ENCODE measurements at regions not wholly inside any gene's neighbourhood (a gene's known extent, or its start where the extent isn't known, plus 50 kb on each side); places are given as distances from the start of the nearest gene placed in this dataset.
A peak's percentile ranks its signal among the peaks of the same experiment; 100 is the strongest.
"Not testable (repeated sequence)": the region's sequence is repeated elsewhere in the genome, so short reads cannot be mapped to it uniquely, and the experiment has no call there.

DNA sequence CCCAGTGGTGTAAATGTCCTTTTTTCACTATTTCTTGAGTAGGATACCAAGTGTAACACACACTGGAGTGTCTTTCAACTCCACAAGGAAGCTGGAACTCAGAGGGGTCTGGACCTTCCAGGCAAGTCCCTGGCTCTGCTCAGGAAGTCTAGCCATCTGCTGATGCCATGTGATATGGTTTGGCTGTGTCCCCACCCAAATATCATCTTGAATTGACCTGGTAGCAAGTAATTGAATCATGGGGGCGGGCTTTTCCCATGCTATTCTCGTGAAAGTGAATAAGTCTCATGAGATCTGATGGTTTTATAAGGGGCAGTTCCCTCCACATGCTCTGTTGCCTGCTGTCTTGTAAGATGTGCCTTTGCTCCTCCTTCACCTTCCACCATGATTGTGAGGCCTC is 99.4 kb upstream of the CDC42EP3 start:
- DNase-seq (ENCODE audit: low read depth, low spot score) = no peak
- H3K4me3 ChIP-seq (ENCODE audit: low read depth, low read length) = no peak overlapping the region
- TF ChIP-seq, protein P1, sequence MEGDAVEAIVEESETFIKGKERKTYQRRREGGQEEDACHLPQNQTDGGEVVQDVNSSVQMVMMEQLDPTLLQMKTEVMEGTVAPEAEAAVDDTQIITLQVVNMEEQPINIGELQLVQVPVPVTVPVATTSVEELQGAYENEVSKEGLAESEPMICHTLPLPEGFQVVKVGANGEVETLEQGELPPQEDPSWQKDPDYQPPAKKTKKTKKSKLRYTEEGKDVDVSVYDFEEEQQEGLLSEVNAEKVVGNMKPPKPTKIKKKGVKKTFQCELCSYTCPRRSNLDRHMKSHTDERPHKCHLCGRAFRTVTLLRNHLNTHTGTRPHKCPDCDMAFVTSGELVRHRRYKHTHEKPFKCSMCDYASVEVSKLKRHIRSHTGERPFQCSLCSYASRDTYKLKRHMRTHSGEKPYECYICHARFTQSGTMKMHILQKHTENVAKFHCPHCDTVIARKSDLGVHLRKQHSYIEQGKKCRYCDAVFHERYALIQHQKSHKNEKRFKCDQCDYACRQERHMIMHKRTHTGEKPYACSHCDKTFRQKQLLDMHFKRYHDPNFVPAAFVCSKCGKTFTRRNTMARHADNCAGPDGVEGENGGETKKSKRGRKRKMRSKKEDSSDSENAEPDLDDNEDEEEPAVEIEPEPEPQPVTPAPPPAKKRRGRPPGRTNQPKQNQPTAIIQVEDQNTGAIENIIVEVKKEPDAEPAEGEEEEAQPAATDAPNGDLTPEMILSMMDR (IDR thresholded peaks at IDR 0.05; ENCODE audit: low read depth, low read length) = no peak
- in situ Hi-C loops (cut with HindIII; ENCODE audit: low sequenced_read_pairs) = no loop called here

DNA sequence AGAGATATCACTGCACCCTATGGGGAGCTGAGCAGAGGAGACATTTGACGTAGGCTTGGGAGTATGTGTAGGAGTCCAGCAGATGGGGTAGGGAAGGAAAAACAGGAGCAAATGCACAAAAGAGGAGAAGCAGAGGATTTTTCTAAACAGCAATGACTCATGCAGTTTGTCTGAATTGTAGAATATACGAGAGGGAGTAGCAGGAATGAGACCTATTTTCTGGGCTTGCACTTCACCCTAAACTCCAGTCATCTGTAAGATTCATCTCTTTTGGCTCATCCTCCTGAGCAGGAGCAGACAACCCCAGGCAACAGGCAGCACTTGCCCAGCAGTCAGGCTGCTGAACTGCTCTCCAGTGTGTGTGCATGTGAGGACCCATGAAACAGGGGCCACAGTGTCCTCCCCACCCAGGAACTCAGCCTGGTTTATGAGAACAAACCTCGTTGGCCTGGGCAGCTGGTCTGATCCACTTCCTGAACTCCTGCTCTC is 100.2 kb upstream of the CDC42EP3 start:
- peak; percentile 38 for DNase-seq (ENCODE audit: low read depth, low spot score)
- no peak overlapping the region for H3K4me3 ChIP-seq (ENCODE audit: low read depth, low read length)
- TF ChIP-seq, protein P1 (IDR thresholded peaks at IDR 0.05; ENCODE audit: low read depth, low read length) = no peak
- in situ Hi-C loops (cut with HindIII; ENCODE audit: low sequenced_read_pairs) = no loop called here

DNA sequence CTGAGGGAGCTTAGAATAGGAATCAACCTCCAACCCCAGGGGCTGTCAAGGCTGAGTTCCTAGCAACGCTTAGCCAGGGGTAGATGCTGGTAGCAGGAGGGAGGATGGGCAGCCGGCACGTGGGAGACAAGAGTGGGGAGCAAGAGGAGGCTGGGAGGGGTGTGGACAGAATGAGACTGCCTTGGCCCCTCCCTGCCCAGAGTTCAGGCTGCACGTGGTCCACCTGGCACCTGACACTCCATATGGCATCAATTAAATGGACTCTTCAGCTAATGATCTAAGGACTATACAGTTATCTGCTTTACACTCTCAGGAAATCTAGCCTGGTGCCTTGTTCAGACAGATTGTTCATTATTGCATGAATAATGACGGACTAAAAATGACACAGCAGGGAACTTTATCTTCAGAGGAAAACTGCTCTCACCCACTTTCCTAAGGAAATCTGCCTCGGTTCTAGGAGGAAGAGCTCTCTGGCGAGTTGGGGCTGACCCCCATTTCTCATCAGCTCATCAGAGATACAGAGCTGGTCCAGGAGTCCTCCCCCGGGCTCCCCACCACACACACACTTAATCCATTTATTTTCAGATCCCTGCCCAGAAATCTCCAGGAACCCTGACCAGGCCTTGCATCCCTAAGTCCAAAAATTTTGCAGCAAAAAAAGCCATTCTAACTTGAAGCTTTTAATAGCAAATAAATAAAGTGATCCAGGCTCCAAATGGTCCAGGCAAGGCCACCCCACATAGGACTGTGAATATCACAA is 102.1 kb upstream of the CDC42EP3 start:
- in situ Hi-C loops (cut with HindIII; ENCODE audit: low sequenced_read_pairs) = no loop called here
- H3K4me3 ChIP-seq (ENCODE audit: low read depth, low read length) = no peak overlapping the region
- DNase-seq (ENCODE audit: low read depth, low spot score) = no peak
- TF ChIP-seq, protein P1 (IDR thresholded peaks at IDR 0.05; ENCODE audit: low read depth, low read length) = no peak

DNA sequence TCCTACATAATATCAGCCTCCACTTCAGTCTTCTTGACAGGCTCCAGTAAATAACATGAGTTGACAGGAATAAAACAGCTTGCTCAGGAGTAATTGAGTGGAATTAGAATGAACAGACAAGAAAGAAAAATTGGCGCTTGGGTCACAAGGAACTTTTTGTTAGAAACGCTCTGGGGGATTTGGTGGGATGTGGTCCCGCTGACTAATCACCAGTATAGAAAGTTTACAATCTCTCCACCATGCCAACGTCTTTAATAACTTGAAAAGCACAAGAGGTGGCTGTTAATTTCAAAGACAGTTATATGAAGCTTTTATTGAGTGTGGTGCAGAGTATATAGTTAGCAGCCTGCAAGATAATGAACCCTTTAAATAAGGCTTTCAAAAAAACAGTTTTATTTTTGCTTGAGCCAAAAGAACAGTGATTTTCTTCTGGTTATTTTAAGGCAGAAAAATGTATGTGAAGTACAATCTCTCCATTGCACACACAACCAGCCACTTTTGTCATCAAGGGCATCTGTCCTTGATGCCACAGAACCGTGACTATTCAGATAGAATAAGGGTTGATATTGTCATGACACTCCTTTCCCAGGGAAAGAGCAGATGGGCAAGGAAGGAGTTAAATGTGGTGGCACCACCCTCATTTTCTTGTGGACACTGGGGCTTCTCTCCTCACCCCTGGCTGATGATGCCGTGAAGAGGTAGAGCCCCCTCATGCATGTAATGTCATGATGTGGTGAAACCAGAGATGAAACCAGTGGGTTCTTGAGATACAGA is 102.9 kb upstream of the CDC42EP3 start:
- in situ Hi-C loops (cut with HindIII; ENCODE audit: low sequenced_read_pairs); DNase-seq (ENCODE audit: low read depth, low spot score); H3K4me3 ChIP-seq (ENCODE audit: low read depth, low read length): not testable (repeated sequence)

DNA sequence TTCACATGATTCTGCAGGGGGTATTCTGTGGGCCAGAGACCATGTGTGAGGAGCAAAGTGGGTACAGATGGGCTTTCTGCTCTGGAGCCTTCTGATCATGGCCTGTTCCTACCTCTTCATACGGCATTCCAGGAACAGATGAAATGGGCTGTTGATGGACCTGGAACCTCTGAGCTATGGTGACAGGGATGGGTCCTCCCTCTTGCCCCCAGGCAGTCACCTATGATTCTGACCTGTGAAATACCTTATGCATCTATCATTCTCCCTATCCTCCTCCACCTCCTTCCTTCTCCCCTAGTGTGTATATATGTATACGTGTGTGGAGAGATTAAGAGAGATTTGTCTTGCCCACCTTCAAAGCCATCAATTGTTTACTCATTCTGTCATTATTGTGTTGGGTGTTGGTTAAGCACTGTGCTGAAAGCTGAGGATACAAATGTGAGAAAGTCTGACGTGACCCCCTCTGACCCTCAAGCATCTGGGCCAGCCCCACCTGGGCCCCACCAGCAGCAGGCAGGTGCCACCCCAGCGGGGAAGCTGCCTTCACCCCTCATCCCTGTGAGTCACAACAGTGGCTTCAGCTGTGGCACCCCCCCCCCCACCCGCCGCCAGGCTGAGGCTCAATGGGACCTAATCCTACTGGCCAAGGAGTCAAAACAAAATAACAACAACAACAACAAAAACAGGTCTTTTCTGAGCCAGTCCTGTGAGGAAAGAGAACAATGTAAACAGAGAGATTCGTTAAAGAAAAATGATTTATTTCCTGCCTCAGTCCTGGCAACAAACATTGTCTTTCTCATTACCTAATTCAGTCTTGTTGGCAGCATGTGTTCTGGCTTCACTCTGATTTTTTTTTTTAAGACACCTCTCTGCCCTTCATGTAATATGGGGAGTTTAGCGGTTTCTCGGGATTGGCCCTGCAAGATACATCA is 103.8 kb upstream of the CDC42EP3 start:
- no peak for DNase-seq (ENCODE audit: low read depth, low spot score)
- TF ChIP-seq, protein P1 (IDR thresholded peaks at IDR 0.05; ENCODE audit: low read depth, low read length) = no peak
- in situ Hi-C loops (cut with HindIII; ENCODE audit: low sequenced_read_pairs) = no loop called here
- H3K4me3 ChIP-seq (ENCODE audit: low read depth, low read length) = no peak overlapping the region

DNA sequence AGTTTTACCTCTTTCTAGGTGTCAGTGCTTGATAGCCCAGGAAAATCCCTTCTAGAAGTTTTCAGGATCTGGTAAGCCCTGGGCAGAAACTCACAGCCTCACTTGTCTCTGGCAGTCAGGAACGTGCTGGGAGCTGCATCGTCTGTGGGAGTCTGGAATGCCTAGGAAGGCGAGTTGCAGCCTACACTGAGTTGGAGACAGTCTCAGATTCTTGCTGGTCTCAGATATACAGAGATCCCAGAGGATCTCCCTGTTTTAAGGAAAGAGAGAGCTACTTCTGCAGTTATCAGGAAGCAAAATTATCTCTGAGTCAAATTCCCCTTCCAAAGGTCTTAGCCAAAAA is 104.4 kb upstream of the CDC42EP3 start:
- TF ChIP-seq, protein P1 (IDR thresholded peaks at IDR 0.05; ENCODE audit: low read depth, low read length) = no peak
- no peak overlapping the region for H3K4me3 ChIP-seq (ENCODE audit: low read depth, low read length)
- DNase-seq (ENCODE audit: low read depth, low spot score) = peak; percentile 74
- in situ Hi-C loops (cut with HindIII; ENCODE audit: low sequenced_read_pairs) = no loop called here

Data from astrocyte of the spinal cord (primary cell).